DOHH2 (cell line): ENCODE measurements at regions not wholly inside any gene's neighbourhood (a gene's known extent, or its start where the extent isn't known, plus 50 kb on each side); places are given as distances from the start of the nearest gene placed in this dataset.

Experiments used
- EZH2phosphoT487 ChIP-seq: fragments of 200-600 bp; sonication (generic); IDR thresholded peaks from 2 replicates; pipeline ENCODE4 v1.6.1; 2017; ENCODE audit warnings: borderline replicate concordance, mild to moderate bottlenecking, antibody characterized with exemption, low read length, moderate library complexity, mixed read lengths
- TF ChIP-seq, protein P1 (sequence below): fragments of 200-600 bp; sonication (generic); IDR thresholded peaks from one replicate; pipeline ENCODE4 v1.5.1; 2014; ENCODE audit warnings: antibody characterized with exemption, mild to moderate bottlenecking, low read depth, low read length; ENCODE audit not compliant: poor library complexity, severe bottlenecking

DNA sequence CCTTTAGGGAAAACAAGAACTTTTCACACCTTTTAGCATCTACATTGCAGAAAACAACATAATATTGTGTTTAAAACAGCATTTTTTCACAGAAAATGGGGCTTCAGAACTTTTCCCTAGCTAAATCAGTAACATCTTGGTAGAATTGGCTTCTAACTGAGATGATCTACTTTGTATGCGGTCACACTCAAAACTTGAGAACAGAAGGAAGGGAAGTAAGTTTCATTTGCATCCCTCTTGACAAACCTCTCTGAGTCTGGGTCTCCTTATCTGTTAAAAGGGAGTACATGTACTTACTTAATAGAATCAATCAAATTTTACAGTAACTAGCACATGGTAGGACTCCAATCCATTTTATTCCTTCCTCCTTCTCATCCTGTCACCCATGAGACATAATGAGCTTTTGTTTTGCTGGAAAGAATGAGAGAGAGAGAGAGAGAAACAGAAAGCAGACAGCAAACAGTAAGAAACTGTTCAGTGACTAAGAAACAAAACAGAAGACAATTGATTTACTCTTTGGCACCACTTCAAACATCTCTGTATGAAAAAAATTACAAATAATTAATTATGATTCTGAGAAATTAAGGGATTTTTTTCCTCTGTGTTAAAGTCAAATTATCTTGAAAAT lies 387.3 kb downstream of the SATB2 start:
- TF ChIP-seq, protein P1, sequence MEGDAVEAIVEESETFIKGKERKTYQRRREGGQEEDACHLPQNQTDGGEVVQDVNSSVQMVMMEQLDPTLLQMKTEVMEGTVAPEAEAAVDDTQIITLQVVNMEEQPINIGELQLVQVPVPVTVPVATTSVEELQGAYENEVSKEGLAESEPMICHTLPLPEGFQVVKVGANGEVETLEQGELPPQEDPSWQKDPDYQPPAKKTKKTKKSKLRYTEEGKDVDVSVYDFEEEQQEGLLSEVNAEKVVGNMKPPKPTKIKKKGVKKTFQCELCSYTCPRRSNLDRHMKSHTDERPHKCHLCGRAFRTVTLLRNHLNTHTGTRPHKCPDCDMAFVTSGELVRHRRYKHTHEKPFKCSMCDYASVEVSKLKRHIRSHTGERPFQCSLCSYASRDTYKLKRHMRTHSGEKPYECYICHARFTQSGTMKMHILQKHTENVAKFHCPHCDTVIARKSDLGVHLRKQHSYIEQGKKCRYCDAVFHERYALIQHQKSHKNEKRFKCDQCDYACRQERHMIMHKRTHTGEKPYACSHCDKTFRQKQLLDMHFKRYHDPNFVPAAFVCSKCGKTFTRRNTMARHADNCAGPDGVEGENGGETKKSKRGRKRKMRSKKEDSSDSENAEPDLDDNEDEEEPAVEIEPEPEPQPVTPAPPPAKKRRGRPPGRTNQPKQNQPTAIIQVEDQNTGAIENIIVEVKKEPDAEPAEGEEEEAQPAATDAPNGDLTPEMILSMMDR, result no peak
- no peak for TF ChIP-seq EZH2phosphoT487
